ENCODE measurements at regions not wholly inside any gene's neighbourhood (a gene's known extent, or its start where the extent isn't known, plus 50 kb on each side); places are given as distances from the start of the nearest gene placed in this dataset.

DNA sequence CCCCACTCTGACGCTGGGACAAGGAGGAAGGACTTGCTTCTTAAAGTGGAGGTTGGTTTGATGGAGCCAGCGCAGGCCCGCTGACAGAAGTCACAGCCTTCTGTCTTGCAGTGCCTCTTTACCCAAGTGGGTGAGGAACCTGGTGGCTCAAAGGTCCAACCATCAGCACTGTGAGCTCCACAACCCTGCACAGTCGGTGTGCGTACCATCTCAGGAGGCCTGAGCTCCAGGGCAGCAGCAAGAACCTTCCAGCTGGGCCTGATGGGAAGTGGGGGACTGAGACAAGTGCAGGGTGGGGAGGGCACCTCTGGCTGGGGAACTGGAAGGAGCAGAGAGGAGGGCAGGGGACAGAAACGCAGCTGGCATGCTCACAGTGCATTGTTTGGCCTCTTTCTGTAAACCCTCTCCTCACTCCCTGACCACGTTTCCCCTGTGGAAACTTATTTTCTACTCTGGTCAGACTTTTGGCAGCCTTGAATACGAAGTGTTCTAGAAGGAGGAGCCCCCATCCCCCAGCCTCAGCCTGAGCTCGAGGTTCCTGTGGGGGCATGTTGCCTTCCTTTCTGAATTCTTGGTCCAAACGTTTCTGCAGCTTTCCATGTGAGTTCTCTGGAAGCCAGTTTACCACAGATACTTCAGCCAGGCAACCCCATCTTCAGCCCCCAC, 178.5 kb upstream of the PITX1 start:
- TF ChIP-seq, protein P1, sequence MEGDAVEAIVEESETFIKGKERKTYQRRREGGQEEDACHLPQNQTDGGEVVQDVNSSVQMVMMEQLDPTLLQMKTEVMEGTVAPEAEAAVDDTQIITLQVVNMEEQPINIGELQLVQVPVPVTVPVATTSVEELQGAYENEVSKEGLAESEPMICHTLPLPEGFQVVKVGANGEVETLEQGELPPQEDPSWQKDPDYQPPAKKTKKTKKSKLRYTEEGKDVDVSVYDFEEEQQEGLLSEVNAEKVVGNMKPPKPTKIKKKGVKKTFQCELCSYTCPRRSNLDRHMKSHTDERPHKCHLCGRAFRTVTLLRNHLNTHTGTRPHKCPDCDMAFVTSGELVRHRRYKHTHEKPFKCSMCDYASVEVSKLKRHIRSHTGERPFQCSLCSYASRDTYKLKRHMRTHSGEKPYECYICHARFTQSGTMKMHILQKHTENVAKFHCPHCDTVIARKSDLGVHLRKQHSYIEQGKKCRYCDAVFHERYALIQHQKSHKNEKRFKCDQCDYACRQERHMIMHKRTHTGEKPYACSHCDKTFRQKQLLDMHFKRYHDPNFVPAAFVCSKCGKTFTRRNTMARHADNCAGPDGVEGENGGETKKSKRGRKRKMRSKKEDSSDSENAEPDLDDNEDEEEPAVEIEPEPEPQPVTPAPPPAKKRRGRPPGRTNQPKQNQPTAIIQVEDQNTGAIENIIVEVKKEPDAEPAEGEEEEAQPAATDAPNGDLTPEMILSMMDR (IDR thresholded peaks at IDR 0.05) = no peak
- no peak for TF ChIP-seq POLR2A (IDR thresholded peaks at IDR 0.05)

Data from testis (tissue), 2 donors.